GM18868 (cell line): ENCODE measurements at regions not wholly inside any gene's neighbourhood (a gene's known extent, or its start where the extent isn't known, plus 50 kb on each side); places are given as distances from the start of the nearest gene placed in this dataset.

ENCODE experiments used
- ATAC-seq: cut with Tn5 transposase; IDR thresholded peaks from one replicate; pipeline ENCODE4 v1.9.1; 2021; ENCODE audit warnings: mild to moderate bottlenecking, moderate library complexity; ENCODE audit not compliant: unreplicated experiment

GRCh38 chr9:23934291-23934906, 108.4 kb upstream of the ELAVL2 start:
- ATAC-seq = no peak

DNA sequence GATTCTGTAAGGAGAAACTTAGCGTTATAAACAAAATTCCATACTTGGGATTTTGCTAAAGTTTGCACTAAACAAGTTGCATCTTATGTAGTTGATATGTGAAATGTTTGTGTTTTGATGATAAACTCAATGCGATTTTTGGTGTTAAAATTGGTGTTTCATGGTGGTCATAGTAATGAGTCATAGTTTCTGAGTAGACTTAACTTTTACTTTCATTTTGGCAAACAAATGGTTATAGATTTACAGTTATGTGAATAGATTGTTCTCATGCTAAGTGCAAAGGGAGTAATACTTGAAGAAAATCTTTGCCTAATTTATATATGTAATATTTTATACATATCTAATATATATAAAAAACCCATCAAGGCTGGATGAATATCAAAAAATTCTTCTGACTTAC, 107.3 kb upstream of the ELAVL2 start:
- no peak for ATAC-seq

- ATAC-seq = peak; percentile 77
These were observed 100.3 kb upstream of the ELAVL2 start for GRCh38 chr9:23926368-23926767.

DNA sequence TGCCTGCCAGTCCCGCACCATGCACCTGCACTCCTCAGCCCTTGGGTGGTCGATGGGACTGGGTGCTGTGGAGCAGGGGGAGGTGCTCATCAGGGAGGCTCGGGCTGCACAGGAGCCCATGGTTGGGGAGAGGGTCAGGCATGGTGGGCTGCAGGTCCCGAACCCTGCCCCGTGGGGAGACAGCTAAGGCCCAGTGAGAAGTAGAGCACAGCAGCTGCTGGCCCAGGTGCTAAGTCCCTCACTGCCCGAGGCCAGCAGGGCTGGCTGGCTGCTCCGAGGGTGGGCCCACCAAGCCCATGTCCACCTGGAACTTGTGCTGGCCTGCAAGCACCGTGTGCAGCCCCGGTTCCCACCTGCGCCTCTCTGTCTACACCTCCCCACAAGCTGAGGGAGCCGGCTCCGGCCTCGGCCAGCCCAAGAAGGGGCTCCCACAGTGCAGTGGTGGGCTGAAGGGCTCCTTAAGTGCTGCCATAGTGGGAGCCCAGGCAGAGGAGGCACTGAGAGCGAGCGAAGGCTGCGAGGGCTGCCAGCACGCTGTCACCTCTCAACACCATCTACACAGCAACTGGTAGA, 88.5 kb upstream of the ELAVL2 start:
- ATAC-seq = no peak

DNA sequence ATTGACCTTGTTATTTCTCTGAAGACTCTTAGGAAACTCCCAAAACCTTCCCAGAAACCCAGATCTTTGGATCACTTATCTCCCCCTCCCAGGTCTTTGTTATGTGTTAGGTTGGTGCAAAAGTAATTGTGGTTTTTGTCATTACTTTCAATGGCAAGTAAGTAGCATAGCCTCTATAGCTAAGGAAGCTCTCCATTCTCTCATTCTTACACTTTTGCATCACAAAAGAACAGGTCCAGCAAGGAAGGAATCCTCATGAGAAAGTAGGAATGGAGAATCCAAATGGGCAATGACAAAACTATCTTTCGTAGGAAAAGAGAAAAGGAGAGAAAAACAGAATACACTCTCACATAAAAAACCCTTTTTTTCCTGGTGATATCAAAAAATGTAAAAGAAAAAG, 81.3 kb upstream of the ELAVL2 start:
- ATAC-seq = no peak

DNA sequence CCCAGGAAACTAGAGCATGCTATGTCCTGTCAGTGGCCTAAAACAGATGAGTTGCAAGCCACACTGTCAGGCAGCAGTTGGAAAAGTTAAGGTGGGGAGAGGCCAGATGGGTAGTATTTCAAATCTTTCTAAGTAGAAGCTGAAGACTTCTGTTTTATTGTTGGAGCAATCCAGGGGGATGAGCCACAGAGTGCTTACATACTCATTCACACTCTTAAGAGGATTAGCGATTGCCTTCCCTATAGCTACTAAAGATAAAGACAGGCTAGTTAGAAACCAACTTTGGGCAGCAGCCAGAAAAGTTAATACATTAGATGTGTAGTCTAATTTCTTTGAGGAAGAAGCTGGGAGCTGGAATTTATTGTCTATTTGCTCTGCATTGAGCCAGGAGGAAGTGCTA, 61.7 kb upstream of the ELAVL2 start:
- ATAC-seq = no peak
